ENCODE measurements at regions not wholly inside any gene's neighbourhood (a gene's known extent, or its start where the extent isn't known, plus 50 kb on each side); places are given as distances from the start of the nearest gene placed in this dataset.

GRCh38 chr5:52520171-52520570 is 267.5 kb upstream of the ITGA1 start:
- DNase-seq (no peak), ATAC-seq (no peak)
- Histone ChIP-seq H3K4me3 (no peak overlapping the region), H3K9me3 (no peaks in the 10 kb centered on the region), H3K4me1 (no peaks in the 10 kb centered on the region), H3K27ac (no peak overlapping the region), H3K36me3 (no peaks in the 10 kb centered on the region), H3K27me3 (ENCODE audit: low read depth) (no peaks in the 10 kb centered on the region)
- intact Hi-C loops (cut with DNase I) = no loop called here
- no peak for TF ChIP-seq CTCF (IDR thresholded peaks at IDR 0.05)

- H3K4me1 ChIP-seq = no peaks in the 10 kb centered on the region
- no peak overlapping the region for H3K4me3 ChIP-seq
- DNase-seq (no peak), ATAC-seq (no peak)
- no peaks in the 10 kb centered on the region for H3K9me3 ChIP-seq
- no peaks in the 10 kb centered on the region for H3K27me3 ChIP-seq (ENCODE audit: low read depth)
- intact Hi-C loops (cut with DNase I) = no loop called here
- TF ChIP-seq CTCF (IDR thresholded peaks at IDR 0.05) = no peak
- no peaks in the 10 kb centered on the region for H3K36me3 ChIP-seq
- no peak overlapping the region for H3K27ac ChIP-seq
Measured at GRCh38 chr5:52521236-52521635, 266.5 kb upstream of the ITGA1 start.

GRCh38 chr5:52523701-52524100 is 264.0 kb upstream of the ITGA1 start:
- intact Hi-C loops (cut with DNase I) = no loop called here
- Histone ChIP-seq H3K4me1 (no peaks in the 10 kb centered on the region), H3K27me3 (ENCODE audit: low read depth) (no peaks in the 10 kb centered on the region), H3K36me3 (no peaks in the 10 kb centered on the region), H3K9me3 (no peaks in the 10 kb centered on the region), H3K27ac (no peak overlapping the region), H3K4me3 (no peak overlapping the region)
- TF ChIP-seq CTCF (IDR thresholded peaks at IDR 0.05) = no peak
- ATAC-seq (no peak), DNase-seq (no peak)

- no peak for DNase-seq
- H3K27me3 ChIP-seq (ENCODE audit: low read depth) = no peaks in the 10 kb centered on the region
- intact Hi-C loops (cut with DNase I) = no loop called here
Measured at GRCh38 chr5:52531105-52531504, 256.6 kb upstream of the ITGA1 start.

GRCh38 chr5:52543594-52543993 is 244.1 kb upstream of the ITGA1 start:
- no peak overlapping the region for H3K27ac ChIP-seq

More at GRCh38 chr5:52531105-52531504, 256.6 kb upstream of the ITGA1 start:
- Histone ChIP-seq H3K36me3 (no peaks in the 10 kb centered on the region), H3K4me3 (no peak overlapping the region), H3K27ac (no peak overlapping the region), H3K4me1 (no peaks in the 10 kb centered on the region), H3K9me3 (no peaks in the 10 kb centered on the region)
- ATAC-seq = no peak
- no peak for TF ChIP-seq CTCF (IDR thresholded peaks at IDR 0.05)

More at GRCh38 chr5:52543594-52543993, 244.1 kb upstream of the ITGA1 start:
- TF ChIP-seq CTCF (IDR thresholded peaks at IDR 0.05) = no peak
- Histone ChIP-seq H3K9me3 (no peaks in the 10 kb centered on the region), H3K4me3 (no peak overlapping the region), H3K27me3 (ENCODE audit: low read depth) (no peaks in the 10 kb centered on the region), H3K4me1 (no peaks in the 10 kb centered on the region), H3K36me3 (no peaks in the 10 kb centered on the region)
- intact Hi-C loops (cut with DNase I) = no loop called here
- ATAC-seq = no peak
- DNase-seq = no peak

All from lower lobe of right lung (tissue), 2 donors.